Activated T-helper 17 cell treated with anti-CD3 and anti-CD28 coated beads, Interleukin-2, amount 50 U/mL, for 72 hours (primary cell): ENCODE measurements at regions not wholly inside any gene's neighbourhood (a gene's known extent, or its start where the extent isn't known, plus 50 kb on each side); places are given as distances from the start of the nearest gene placed in this dataset.
"Not testable (repeated sequence)": the region's sequence is repeated elsewhere in the genome, so short reads cannot be mapped to it uniquely, and the experiment has no call there.

Experiments
- ATAC-seq: fragments of 150-1000 bp; cut with Tn5 transposase; replicated peaks from 2 replicates; pipeline ENCODE4 v1.10.0; 2021; ENCODE audit warnings: mild to moderate bottlenecking, moderate library complexity
- H3K27ac Mint-ChIP-seq: one replicate; pipeline ENCODE4 v1.8.0; 2022; ENCODE audit warnings: mixed read lengths
- H3K27me3 Mint-ChIP-seq: one replicate; pipeline ENCODE4 v1.8.0; 2022; ENCODE audit warnings: mixed read lengths
- H3K36me3 Mint-ChIP-seq: one replicate; pipeline ENCODE4 v1.8.0; 2022; ENCODE audit warnings: low read depth, mild to moderate bottlenecking, mixed read lengths
- H3K4me1 Mint-ChIP-seq: one replicate; pipeline ENCODE4 v1.8.0; 2022; ENCODE audit warnings: mixed read lengths
- H3K4me3 Mint-ChIP-seq: one replicate; pipeline ENCODE4 v1.8.0; 2022; ENCODE audit warnings: mild to moderate bottlenecking, mixed read lengths
- H3K9me3 Mint-ChIP-seq: one replicate; pipeline ENCODE4 v1.8.0; 2022; ENCODE audit warnings: mixed read lengths

- Mint-ChIP-seq H3K27me3 (no peaks in the 10 kb centered on the region), H3K4me3 (no peak overlapping the region), H3K4me1 (no peaks in the 10 kb centered on the region), H3K36me3 (no peaks in the 10 kb centered on the region), H3K27ac (no peak overlapping the region), H3K9me3 (peaks cover 9% of the 10 kb centered on the region)
- no peak for ATAC-seq
These were observed 288.8 kb upstream of the CELF4 start for GRCh38 chr18:37854396-37854795.

GRCh38 chr18:37853706-37854105, 288.1 kb upstream of the CELF4 start:
- no peaks in the 10 kb centered on the region for H3K27me3 Mint-ChIP-seq
- H3K4me1 Mint-ChIP-seq = no peaks in the 10 kb centered on the region
- H3K4me3 Mint-ChIP-seq = no peak overlapping the region
- no peak overlapping the region for H3K27ac Mint-ChIP-seq
- H3K9me3 Mint-ChIP-seq = peaks cover 13% of the 10 kb centered on the region
- ATAC-seq = no peak
- no peaks in the 10 kb centered on the region for H3K36me3 Mint-ChIP-seq

GRCh38 chr18:37852464-37852863, 286.9 kb upstream of the CELF4 start:
- peaks cover 13% of the 10 kb centered on the region for H3K9me3 Mint-ChIP-seq
- no peaks in the 10 kb centered on the region for H3K4me1 Mint-ChIP-seq
- no peak for ATAC-seq
- H3K4me3 Mint-ChIP-seq = no peak overlapping the region
- H3K27me3 Mint-ChIP-seq = no peaks in the 10 kb centered on the region
- no peaks in the 10 kb centered on the region for H3K36me3 Mint-ChIP-seq
- no peak overlapping the region for H3K27ac Mint-ChIP-seq

GRCh38 chr18:37847544-37847943, 281.9 kb upstream of the CELF4 start:
- Mint-ChIP-seq H3K4me3 (no peak overlapping the region), H3K36me3 (no peaks in the 10 kb centered on the region), H3K27me3 (no peaks in the 10 kb centered on the region), H3K9me3 (peaks cover 9% of the 10 kb centered on the region), H3K4me1 (no peaks in the 10 kb centered on the region), H3K27ac (no peak overlapping the region)
- no peak for ATAC-seq

- Mint-ChIP-seq H3K36me3 (no peaks in the 10 kb centered on the region), H3K4me3 (no peak overlapping the region), H3K27ac (no peak overlapping the region), H3K9me3 (peaks cover 9% of the 10 kb centered on the region), H3K27me3 (no peaks in the 10 kb centered on the region), H3K4me1 (no peaks in the 10 kb centered on the region)
- no peak for ATAC-seq
These were observed 281.4 kb upstream of the CELF4 start for GRCh38 chr18:37846996-37847395.

GRCh38 chr18:37845498-37845897, 279.9 kb upstream of the CELF4 start:
- no peaks in the 10 kb centered on the region for H3K36me3 Mint-ChIP-seq
- H3K27ac Mint-ChIP-seq = no peak overlapping the region
- H3K4me1 Mint-ChIP-seq = no peaks in the 10 kb centered on the region
- ATAC-seq = no peak
- no peaks in the 10 kb centered on the region for H3K27me3 Mint-ChIP-seq
- H3K9me3 Mint-ChIP-seq = peaks cover 4% of the 10 kb centered on the region
- H3K4me3 Mint-ChIP-seq = no peak overlapping the region

- H3K27ac Mint-ChIP-seq = no peak overlapping the region
- no peak overlapping the region for H3K4me3 Mint-ChIP-seq
- no peaks in the 10 kb centered on the region for H3K27me3 Mint-ChIP-seq
- H3K36me3 Mint-ChIP-seq = no peaks in the 10 kb centered on the region
- no peaks in the 10 kb centered on the region for H3K4me1 Mint-ChIP-seq
- no peak for ATAC-seq
- H3K9me3 Mint-ChIP-seq = peaks cover 4% of the 10 kb centered on the region
These were observed 278.8 kb upstream of the CELF4 start for GRCh38 chr18:37844209-37844970.

GRCh38 chr18:37838083-37838482, 272.5 kb upstream of the CELF4 start:
- no peaks in the 10 kb centered on the region for H3K36me3 Mint-ChIP-seq
- no peak for ATAC-seq

GRCh38 chr18:37836071-37836970, 270.7 kb upstream of the CELF4 start:
- H3K9me3 Mint-ChIP-seq = no peaks in the 10 kb centered on the region
- no peaks in the 10 kb centered on the region for H3K36me3 Mint-ChIP-seq
- H3K27me3 Mint-ChIP-seq = no peaks in the 10 kb centered on the region
- no peaks in the 10 kb centered on the region for H3K4me1 Mint-ChIP-seq
- ATAC-seq = no peak
- H3K4me3 Mint-ChIP-seq = no peak overlapping the region
- H3K27ac Mint-ChIP-seq = no peak overlapping the region

More at GRCh38 chr18:37838083-37838482, 272.5 kb upstream of the CELF4 start:
- H3K9me3 Mint-ChIP-seq = no peaks in the 10 kb centered on the region
- H3K27ac Mint-ChIP-seq = no peak overlapping the region
- no peaks in the 10 kb centered on the region for H3K4me1 Mint-ChIP-seq
- H3K4me3 Mint-ChIP-seq = no peak overlapping the region
- H3K27me3 Mint-ChIP-seq = no peaks in the 10 kb centered on the region

GRCh38 chr18:37832010-37832695, 266.6 kb upstream of the CELF4 start:
- H3K4me1 Mint-ChIP-seq, H3K27me3 Mint-ChIP-seq, H3K27ac Mint-ChIP-seq, H3K9me3 Mint-ChIP-seq, H3K4me3 Mint-ChIP-seq, H3K36me3 Mint-ChIP-seq, ATAC-seq: not testable (repeated sequence)

- peaks cover 18% of the 10 kb centered on the region for H3K9me3 Mint-ChIP-seq
- no peak overlapping the region for H3K4me3 Mint-ChIP-seq
- no peaks in the 10 kb centered on the region for H3K4me1 Mint-ChIP-seq
- H3K36me3 Mint-ChIP-seq = no peaks in the 10 kb centered on the region
- no peaks in the 10 kb centered on the region for H3K27me3 Mint-ChIP-seq
- no peak for ATAC-seq
- H3K27ac Mint-ChIP-seq = no peak overlapping the region
These were observed 247.4 kb upstream of the CELF4 start for GRCh38 chr18:37812961-37813360.

- Mint-ChIP-seq H3K9me3 (peaks cover 13% of the 10 kb centered on the region), H3K36me3 (no peaks in the 10 kb centered on the region), H3K4me1 (no peaks in the 10 kb centered on the region), H3K27ac (no peak overlapping the region), H3K27me3 (no peaks in the 10 kb centered on the region), H3K4me3 (no peak overlapping the region)
- ATAC-seq = no peak
These were observed 240.3 kb upstream of the CELF4 start for GRCh38 chr18:37805773-37806404.

GRCh38 chr18:37796823-37797349, 231.3 kb upstream of the CELF4 start:
- ATAC-seq = no peak
- Mint-ChIP-seq H3K4me1 (no peaks in the 10 kb centered on the region), H3K4me3 (no peak overlapping the region), H3K27me3 (no peaks in the 10 kb centered on the region), H3K9me3 (no peaks in the 10 kb centered on the region), H3K36me3 (no peaks in the 10 kb centered on the region), H3K27ac (no peak overlapping the region)

- no peaks in the 10 kb centered on the region for H3K9me3 Mint-ChIP-seq
- H3K27ac Mint-ChIP-seq = no peak overlapping the region
- no peak for ATAC-seq
- no peak overlapping the region for H3K4me3 Mint-ChIP-seq
- no peaks in the 10 kb centered on the region for H3K36me3 Mint-ChIP-seq
- no peaks in the 10 kb centered on the region for H3K4me1 Mint-ChIP-seq
- H3K27me3 Mint-ChIP-seq = no peaks in the 10 kb centered on the region
These were observed 221.9 kb upstream of the CELF4 start for GRCh38 chr18:37787452-37787851.
